ENCODE measurements at regions not wholly inside any gene's neighbourhood (a gene's known extent, or its start where the extent isn't known, plus 50 kb on each side); places are given as distances from the start of the nearest gene placed in this dataset.

DNA sequence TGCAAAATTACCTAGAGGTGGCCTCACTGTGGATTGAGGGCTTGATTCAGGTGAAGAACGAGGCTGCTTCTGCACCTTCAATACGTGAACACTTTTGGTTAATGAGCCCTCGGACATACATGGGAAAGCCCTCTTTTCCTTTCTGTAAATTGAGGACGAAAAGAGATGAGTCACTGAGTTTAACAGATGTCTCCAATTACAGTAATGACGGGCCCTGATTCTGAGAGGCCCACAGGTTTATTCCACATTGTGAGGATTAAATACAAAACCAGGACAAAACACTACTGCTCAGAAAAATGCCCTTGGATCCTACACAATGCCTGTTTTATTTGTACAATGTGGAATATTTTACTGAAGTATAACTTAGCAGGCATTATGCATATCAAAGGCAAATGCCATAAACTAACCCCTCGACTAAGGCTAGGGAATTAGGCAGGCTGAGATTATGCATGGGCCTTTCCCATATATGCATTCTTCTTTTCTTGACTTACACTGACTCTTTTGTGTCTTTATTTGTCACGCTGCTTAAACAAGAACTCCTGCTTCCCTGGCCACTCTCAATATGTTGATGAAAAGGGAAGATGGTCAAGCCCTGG, 819.9 kb downstream of the OLFM4 start:
- Mint-ChIP-seq H3K4me1 (ENCODE audit: low read depth) (no peaks in the 10 kb centered on the region), H3K9me3 (peaks cover 16% of the 10 kb centered on the region), H3K4me3 (no peak overlapping the region), H3K27me3 (ENCODE audit: insufficient read depth) (no peaks in the 10 kb centered on the region), H3K27ac (no peak overlapping the region), H3K36me3 (ENCODE audit: low read depth) (no peaks in the 10 kb centered on the region)
- DNase-seq (ENCODE audit: low spot score), result no peak
- intact Hi-C loops (cut with micrococcal nuclease), result no loop called here

DNA sequence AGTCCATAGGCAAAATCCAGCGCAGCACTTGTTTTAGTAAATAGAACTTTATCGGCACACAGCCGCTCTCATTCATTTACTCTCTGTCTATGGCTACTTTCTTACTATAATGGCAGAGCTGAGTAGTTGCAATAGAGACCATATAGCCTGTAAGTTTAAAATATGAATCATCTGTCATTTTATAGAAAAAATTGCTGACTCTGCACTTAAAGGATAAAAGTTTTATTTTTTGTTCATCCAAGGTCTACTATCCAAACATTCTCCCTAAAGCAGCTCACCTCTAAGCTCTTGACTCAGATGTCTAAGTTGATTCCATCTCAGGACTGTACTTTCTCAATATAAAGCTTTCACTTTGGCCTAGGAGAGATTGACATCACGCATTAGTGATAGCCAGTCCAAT, 825.7 kb downstream of the OLFM4 start:
- DNase-seq (ENCODE audit: low spot score), result no peak
- H3K27me3 Mint-ChIP-seq (ENCODE audit: insufficient read depth), result no peaks in the 10 kb centered on the region
- H3K9me3 Mint-ChIP-seq, result peaks cover 18% of the 10 kb centered on the region
- H3K4me3 Mint-ChIP-seq, result no peak overlapping the region
- no peaks in the 10 kb centered on the region for H3K36me3 Mint-ChIP-seq (ENCODE audit: low read depth)
- no peak overlapping the region for H3K27ac Mint-ChIP-seq
- intact Hi-C loops (cut with micrococcal nuclease), result no loop called here
- H3K4me1 Mint-ChIP-seq (ENCODE audit: low read depth), result no peaks in the 10 kb centered on the region

DNA sequence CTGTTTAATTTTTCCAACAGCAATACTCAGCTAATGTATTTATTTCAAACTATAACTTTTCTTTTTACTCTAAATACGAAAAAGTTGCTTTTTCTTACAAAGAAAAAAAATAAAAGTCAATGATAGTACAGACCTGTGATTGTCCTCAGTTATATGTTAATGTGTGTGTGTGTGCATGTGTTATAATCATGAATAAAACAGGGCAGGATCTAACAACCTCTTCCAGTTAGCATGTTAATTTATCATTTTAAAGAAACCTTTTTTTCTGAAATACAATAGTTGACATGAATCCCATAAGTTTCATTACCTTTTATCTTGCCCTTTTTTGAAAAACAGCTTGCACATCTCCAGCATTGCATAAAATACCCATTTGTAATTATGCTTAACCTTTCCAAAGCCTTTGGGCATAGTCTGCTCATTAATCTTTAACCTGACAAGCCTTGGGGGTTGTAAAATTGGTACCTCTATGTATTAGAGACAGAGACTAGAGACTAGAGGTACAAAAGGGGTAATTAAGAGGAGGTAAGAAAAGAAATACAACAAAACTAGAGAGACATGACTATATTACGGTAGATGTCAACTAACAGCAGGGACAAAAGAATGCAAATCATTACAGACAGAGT, 828.1 kb downstream of the OLFM4 start:
- intact Hi-C loops (cut with micrococcal nuclease), result no loop called here
- Mint-ChIP-seq H3K4me3 (no peak overlapping the region), H3K36me3 (ENCODE audit: low read depth) (no peaks in the 10 kb centered on the region), H3K27me3 (ENCODE audit: insufficient read depth) (no peaks in the 10 kb centered on the region), H3K27ac (no peak overlapping the region), H3K9me3 (peaks cover 9% of the 10 kb centered on the region), H3K4me1 (ENCODE audit: low read depth) (no peaks in the 10 kb centered on the region)
- DNase-seq (ENCODE audit: low spot score), result no peak

DNA sequence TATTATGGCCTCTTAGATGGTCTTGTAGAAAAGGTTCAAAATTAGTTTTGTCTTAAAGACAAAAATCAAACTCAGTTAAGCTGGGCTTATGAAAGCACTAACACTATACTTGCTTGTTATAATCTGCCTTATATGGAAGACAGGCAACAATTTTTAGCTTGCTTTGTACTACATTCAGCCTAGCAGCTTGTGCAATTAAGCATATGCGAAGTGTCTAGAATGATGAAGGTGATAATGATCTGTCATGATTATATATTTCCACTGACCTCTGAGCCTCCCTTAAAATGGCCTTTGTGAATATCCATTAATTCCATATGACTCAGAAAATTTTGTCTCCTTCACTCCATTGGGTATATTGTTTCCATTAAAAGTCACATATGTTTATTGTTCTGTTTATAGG, 834.9 kb downstream of the OLFM4 start:
- intact Hi-C loops (cut with micrococcal nuclease), result no loop called here
- no peak for DNase-seq (ENCODE audit: low spot score)
- H3K9me3 Mint-ChIP-seq, result peaks cover 8% of the 10 kb centered on the region
- no peaks in the 10 kb centered on the region for H3K36me3 Mint-ChIP-seq (ENCODE audit: low read depth)
- H3K4me1 Mint-ChIP-seq (ENCODE audit: low read depth), result no peaks in the 10 kb centered on the region
- H3K4me3 Mint-ChIP-seq, result no peak overlapping the region
- H3K27me3 Mint-ChIP-seq (ENCODE audit: insufficient read depth), result no peaks in the 10 kb centered on the region
- H3K27ac Mint-ChIP-seq, result no peak overlapping the region

DNA sequence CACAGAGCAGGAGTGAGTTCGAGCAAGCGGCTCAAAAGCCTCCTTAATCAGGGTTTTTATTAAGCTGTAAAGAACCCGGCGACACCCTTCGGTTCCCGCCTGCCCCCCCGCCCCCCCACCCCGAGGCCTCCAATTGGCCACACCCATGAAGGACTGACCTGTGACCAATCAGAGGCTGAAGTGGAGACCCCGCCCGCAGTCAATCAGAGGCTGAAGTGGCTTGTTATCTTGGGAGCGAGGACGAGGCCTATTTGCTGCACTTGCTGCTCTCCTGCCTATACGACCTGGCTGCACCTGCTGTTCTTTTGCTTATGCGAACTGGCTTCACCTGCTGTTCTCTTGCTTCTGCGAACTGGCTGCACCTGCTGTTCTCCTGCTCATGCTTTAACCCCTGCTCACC, 844.9 kb downstream of the OLFM4 start:
- no peaks in the 10 kb centered on the region for H3K36me3 Mint-ChIP-seq (ENCODE audit: low read depth)

DNA sequence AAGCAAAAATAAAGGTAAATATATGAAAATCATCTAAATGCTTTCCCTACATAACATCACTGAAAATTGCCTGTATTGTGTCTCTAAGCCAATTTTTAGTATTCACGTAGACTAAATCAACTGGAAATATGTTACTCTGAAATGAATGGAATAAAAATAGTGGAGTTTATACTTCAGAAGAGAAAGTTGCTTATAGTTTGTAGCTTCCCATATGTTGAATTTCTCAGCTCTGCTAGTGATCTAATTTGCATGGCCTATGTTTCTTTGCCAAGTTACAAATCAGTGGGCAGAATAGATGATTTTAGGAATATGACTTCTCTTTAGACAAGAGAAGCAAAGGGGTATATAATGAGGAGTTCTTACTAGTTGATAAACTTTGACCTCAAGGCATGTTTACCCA, 850.2 kb downstream of the OLFM4 start:
- Mint-ChIP-seq H3K27ac (no peak overlapping the region), H3K9me3 (peaks cover 14% of the 10 kb centered on the region), H3K36me3 (ENCODE audit: low read depth) (no peaks in the 10 kb centered on the region), H3K4me1 (ENCODE audit: low read depth) (no peaks in the 10 kb centered on the region), H3K4me3 (no peak overlapping the region), H3K27me3 (ENCODE audit: insufficient read depth) (no peaks in the 10 kb centered on the region)
- DNase-seq (ENCODE audit: low spot score), result no peak
- intact Hi-C loops (cut with micrococcal nuclease), result no loop called here

More for the DNA sequence above, 844.9 kb downstream of the OLFM4 start:
- H3K4me1 Mint-ChIP-seq (ENCODE audit: low read depth), result no peaks in the 10 kb centered on the region
- no peak for DNase-seq (ENCODE audit: low spot score)
- no peak overlapping the region for H3K4me3 Mint-ChIP-seq
- intact Hi-C loops (cut with micrococcal nuclease), result no loop called here
- no peak overlapping the region for H3K27ac Mint-ChIP-seq
- peaks cover 8% of the 10 kb centered on the region for H3K9me3 Mint-ChIP-seq
- no peaks in the 10 kb centered on the region for H3K27me3 Mint-ChIP-seq (ENCODE audit: insufficient read depth)

DNA sequence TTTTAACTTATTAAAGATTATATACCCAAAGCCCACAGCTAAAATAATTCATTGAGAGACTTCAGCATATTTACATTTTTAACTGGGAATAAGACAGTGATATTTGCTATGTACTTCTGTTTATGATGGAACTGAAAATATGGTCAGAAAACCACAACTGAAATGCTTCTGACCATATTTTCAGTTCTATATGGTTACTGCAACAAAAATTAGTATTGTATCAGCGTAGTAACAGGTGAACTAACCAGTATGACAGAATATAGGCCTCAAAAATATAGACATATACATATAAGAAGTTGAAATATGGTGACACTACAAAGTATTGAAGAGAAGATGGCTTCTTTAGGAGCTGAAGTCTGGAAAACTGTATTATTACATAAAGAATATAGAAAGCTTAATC, 857.4 kb downstream of the OLFM4 start:
- intact Hi-C loops (cut with micrococcal nuclease), result no loop called here
- DNase-seq (ENCODE audit: low spot score), result no peak
- no peaks in the 10 kb centered on the region for H3K27me3 Mint-ChIP-seq (ENCODE audit: insufficient read depth)
- H3K4me3 Mint-ChIP-seq, result no peak overlapping the region
- H3K4me1 Mint-ChIP-seq (ENCODE audit: low read depth), result no peaks in the 10 kb centered on the region
- H3K27ac Mint-ChIP-seq, result no peak overlapping the region
- H3K36me3 Mint-ChIP-seq (ENCODE audit: low read depth), result no peaks in the 10 kb centered on the region
- H3K9me3 Mint-ChIP-seq, result peaks cover 5% of the 10 kb centered on the region

DNA sequence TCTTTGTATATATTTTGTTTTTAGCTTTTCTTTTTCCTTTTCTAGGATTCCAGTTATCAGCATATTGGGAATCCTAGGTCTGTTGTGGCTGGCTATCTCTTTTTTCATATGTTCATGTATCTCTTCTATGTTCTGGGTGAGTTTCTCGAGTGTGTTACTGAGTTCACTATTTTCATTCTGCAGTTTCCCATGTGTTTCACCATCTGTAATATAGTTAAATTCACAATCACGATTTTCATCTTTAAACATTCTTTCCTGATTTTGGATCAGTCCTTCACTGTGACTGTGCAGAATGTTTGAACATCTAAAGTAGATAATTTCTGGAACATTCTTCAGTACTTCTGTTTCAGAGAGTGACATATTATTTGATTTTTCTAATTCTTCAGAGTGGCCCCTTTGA, 862.1 kb downstream of the OLFM4 start:
- no peaks in the 10 kb centered on the region for H3K36me3 Mint-ChIP-seq (ENCODE audit: low read depth)
- no peaks in the 10 kb centered on the region for H3K9me3 Mint-ChIP-seq
- no peak overlapping the region for H3K27ac Mint-ChIP-seq
- H3K4me1 Mint-ChIP-seq (ENCODE audit: low read depth), result no peaks in the 10 kb centered on the region
- no peaks in the 10 kb centered on the region for H3K27me3 Mint-ChIP-seq (ENCODE audit: insufficient read depth)
- H3K4me3 Mint-ChIP-seq, result no peak overlapping the region
- no peak for DNase-seq (ENCODE audit: low spot score)
- intact Hi-C loops (cut with micrococcal nuclease), result no loop called here

DNA sequence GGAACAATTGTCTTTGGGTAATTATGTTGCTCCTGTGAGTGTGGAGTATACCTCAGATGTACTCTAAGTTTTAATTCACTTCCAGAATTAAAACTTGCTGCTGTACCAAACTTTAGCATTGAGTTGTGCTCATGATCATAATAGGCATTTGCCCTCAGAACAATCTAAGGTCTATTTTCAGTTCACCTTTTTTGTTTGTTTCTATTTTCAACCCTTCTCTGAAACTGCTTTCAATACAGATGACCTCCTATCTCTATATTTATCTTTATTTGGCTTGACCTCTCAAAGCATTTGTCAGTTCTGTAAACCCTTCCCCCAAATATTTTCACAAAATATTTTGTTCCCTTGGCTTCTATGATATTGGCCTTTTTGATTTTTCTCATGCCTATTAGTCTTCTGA, 873.0 kb downstream of the OLFM4 start:
- DNase-seq (ENCODE audit: low spot score), result no peak
- Mint-ChIP-seq H3K4me1 (ENCODE audit: low read depth) (no peaks in the 10 kb centered on the region), H3K27ac (no peak overlapping the region), H3K27me3 (ENCODE audit: insufficient read depth) (no peaks in the 10 kb centered on the region), H3K36me3 (ENCODE audit: low read depth) (no peaks in the 10 kb centered on the region), H3K9me3 (peaks cover 28% of the 10 kb centered on the region), H3K4me3 (no peak overlapping the region)
- intact Hi-C loops (cut with micrococcal nuclease), result no loop called here

DNA sequence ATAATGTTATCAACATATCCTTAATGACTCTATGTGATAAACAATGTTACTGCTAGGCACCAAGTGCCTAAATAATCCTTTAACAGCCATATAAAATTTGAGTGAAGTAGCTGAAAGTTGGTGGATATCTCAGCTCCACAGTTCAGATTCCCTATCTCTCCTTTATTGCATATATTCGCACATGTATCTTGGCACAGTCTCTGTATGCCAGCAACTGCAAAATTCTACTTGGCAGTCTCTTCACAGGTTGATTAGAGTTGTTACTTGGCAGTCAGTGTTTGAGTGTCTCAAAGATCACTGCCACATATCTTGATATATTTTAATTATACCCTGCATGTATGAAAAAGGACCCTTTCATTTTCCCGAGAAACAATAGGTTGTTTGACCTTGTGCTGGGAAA, 879.3 kb downstream of the OLFM4 start:
- H3K27ac Mint-ChIP-seq, result no peak overlapping the region

DNA sequence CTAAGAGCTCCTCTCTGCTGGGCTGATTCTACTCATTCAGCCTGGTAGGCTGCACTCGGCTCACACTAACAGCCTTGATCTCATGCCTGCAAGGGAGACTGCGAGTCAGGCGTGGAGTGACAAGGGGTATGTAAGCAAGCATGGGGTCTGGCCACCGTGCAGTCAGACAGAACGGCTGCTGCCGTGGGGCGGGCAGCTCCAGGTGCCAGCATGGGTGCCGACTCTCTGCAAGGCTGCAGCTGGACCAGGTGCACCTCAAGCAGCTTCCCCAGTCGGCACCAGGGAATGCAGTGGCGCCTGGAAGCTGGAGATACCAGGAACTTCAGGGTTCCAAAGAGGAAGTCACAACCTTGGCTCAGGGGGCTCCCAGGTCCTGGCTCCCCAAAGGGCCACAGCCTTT, 892.3 kb downstream of the OLFM4 start:
- Mint-ChIP-seq H3K27me3 (ENCODE audit: insufficient read depth) (no peaks in the 10 kb centered on the region), H3K27ac (no peak overlapping the region), H3K9me3 (peaks cover 17% of the 10 kb centered on the region), H3K4me3 (no peak overlapping the region), H3K4me1 (ENCODE audit: low read depth) (no peaks in the 10 kb centered on the region), H3K36me3 (ENCODE audit: low read depth) (no peaks in the 10 kb centered on the region)
- DNase-seq (ENCODE audit: low spot score), result no peak
- intact Hi-C loops (cut with micrococcal nuclease), result no loop called here

More for the DNA sequence above, 879.3 kb downstream of the OLFM4 start:
- Mint-ChIP-seq H3K36me3 (ENCODE audit: low read depth) (no peaks in the 10 kb centered on the region), H3K4me3 (no peak overlapping the region), H3K27me3 (ENCODE audit: insufficient read depth) (no peaks in the 10 kb centered on the region), H3K4me1 (ENCODE audit: low read depth) (no peaks in the 10 kb centered on the region), H3K9me3 (peaks cover 27% of the 10 kb centered on the region)
- intact Hi-C loops (cut with micrococcal nuclease), result no loop called here
- DNase-seq (ENCODE audit: low spot score), result no peak

DNA sequence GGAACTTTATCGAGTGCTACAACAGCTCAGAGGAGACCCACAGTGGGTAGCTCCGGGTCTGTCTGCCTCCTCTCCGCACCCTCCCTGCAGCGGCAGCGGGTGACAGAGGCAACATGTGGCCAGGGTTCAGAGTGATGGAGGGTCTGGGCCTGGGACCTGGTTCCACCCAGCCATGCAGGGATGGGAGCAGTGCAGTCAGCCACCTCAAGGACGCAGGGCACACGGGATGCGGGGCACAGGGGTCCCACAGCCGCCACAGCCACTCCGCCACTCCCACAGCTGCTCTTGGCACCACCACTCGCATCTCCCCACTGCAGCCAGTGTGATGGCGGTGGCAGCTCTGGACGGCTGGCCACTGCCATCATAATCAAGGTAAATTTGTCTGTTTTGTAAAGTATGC, 892.9 kb downstream of the OLFM4 start:
- no peak overlapping the region for H3K27ac Mint-ChIP-seq
- H3K4me3 Mint-ChIP-seq, result no peak overlapping the region
- no peaks in the 10 kb centered on the region for H3K36me3 Mint-ChIP-seq (ENCODE audit: low read depth)
- H3K27me3 Mint-ChIP-seq (ENCODE audit: insufficient read depth), result no peaks in the 10 kb centered on the region
- intact Hi-C loops (cut with micrococcal nuclease), result no loop called here
- H3K9me3 Mint-ChIP-seq, result peaks cover 17% of the 10 kb centered on the region
- DNase-seq (ENCODE audit: low spot score), result no peak
- H3K4me1 Mint-ChIP-seq (ENCODE audit: low read depth), result no peaks in the 10 kb centered on the region

DNA sequence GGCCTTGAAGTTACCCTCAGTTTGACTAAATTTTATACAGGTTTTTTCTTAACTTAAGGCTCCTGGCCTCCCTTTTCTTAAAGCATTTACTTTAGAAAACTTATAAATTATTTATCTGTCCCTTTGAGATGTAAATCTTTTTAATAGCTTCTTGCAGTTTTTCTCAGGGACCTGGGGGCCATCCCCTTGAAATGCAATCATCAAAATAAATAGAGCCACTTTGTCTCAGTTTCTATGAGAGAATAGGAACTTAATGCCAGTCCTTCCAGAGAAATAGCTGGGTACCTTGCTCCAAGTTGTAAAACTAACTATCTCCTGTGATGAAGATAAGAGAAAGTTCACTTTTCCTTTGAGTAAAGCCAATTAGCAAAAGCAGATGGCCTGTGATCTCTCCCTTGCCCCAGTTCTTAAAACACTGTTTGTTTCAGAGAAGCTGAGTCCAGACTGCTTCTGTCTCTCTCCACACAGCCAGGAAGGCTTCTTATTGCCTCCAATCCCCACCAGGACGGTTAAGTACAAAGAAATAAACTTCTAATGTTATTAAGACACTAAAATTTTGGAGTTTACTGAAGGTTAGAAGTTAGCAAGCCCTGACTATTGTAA, 913.1 kb downstream of the OLFM4 start:
- no peak for DNase-seq (ENCODE audit: low spot score)
- Mint-ChIP-seq H3K27me3 (ENCODE audit: insufficient read depth) (no peaks in the 10 kb centered on the region), H3K9me3 (peaks cover 5% of the 10 kb centered on the region), H3K4me3 (no peak overlapping the region), H3K27ac (no peak overlapping the region), H3K36me3 (ENCODE audit: low read depth) (no peaks in the 10 kb centered on the region), H3K4me1 (ENCODE audit: low read depth) (no peaks in the 10 kb centered on the region)
- intact Hi-C loops (cut with micrococcal nuclease), result no loop called here
